ENCODE measurements at regions not wholly inside any gene's neighbourhood (a gene's known extent, or its start where the extent isn't known, plus 50 kb on each side); places are given as distances from the start of the nearest gene placed in this dataset.
"Not testable (repeated sequence)": the region's sequence is repeated elsewhere in the genome, so short reads cannot be mapped to it uniquely, and the experiment has no call there.

DNA sequence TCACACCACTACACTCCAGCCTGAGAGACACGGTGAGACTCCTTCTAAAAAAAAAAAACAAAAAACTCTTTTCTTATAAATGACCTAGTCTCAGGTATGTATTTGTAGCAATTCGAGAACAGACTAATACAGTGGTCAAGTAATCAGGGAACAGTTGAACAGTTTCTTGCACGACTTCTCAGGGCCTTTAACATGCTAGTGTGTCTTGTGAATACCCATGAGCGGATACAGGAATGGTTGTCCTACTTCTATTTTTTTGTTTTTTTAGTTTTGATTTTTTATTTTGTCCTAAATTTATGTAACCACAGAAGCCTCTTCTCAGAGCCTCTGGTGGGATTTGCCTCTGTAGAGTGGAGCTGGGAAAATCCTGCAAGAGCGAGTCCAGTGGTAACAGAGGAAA, 71.0 kb upstream of the NANOS1 start:
- Histone ChIP-seq H4K20me1 (ENCODE audit: insufficient read depth) (no peaks in the 10 kb centered on the region), H3K27me3 (ENCODE audit: insufficient read depth, low read depth) (no peaks in the 10 kb centered on the region), H3K4me1 (ENCODE audit: low read depth, poor library complexity, severe bottlenecking) (peaks cover 86% of the 10 kb centered on the region), H3K4me2 (peak overlapping the region; percentile 31; the same call in 1 of the 2 replicates), H3K4me3 (IDR thresholded peaks at IDR 0.05; ENCODE audit: insufficient read depth, low read depth, low read length) (no peak overlapping the region), H3K36me3 (ENCODE audit: insufficient read depth) (no peaks in the 10 kb centered on the region), H3K9ac (peak overlapping the region; percentile 69; the same call in 1 of the 2 replicates), H3K27ac (peak overlapping the region; percentile 76), H2AFZ (ENCODE audit: low read depth) (peak overlapping the region; percentile 32; the same call in 1 of the 2 replicates), H3K79me2 (ENCODE audit: insufficient read depth, low read depth) (no peaks in the 10 kb centered on the region)
- TF ChIP-seq, protein P1, sequence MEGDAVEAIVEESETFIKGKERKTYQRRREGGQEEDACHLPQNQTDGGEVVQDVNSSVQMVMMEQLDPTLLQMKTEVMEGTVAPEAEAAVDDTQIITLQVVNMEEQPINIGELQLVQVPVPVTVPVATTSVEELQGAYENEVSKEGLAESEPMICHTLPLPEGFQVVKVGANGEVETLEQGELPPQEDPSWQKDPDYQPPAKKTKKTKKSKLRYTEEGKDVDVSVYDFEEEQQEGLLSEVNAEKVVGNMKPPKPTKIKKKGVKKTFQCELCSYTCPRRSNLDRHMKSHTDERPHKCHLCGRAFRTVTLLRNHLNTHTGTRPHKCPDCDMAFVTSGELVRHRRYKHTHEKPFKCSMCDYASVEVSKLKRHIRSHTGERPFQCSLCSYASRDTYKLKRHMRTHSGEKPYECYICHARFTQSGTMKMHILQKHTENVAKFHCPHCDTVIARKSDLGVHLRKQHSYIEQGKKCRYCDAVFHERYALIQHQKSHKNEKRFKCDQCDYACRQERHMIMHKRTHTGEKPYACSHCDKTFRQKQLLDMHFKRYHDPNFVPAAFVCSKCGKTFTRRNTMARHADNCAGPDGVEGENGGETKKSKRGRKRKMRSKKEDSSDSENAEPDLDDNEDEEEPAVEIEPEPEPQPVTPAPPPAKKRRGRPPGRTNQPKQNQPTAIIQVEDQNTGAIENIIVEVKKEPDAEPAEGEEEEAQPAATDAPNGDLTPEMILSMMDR (conservative IDR thresholded peaks at IDR 0.05; ENCODE audit: low read depth, low read length), result no peak

- Histone ChIP-seq H3K9ac (peak overlapping the region; percentile 69; the same call in 1 of the 2 replicates), H3K27ac (peak overlapping the region; percentile 76), H3K27me3 (ENCODE audit: insufficient read depth, low read depth) (no peaks in the 10 kb centered on the region), H3K36me3 (ENCODE audit: insufficient read depth) (no peaks in the 10 kb centered on the region), H3K4me1 (ENCODE audit: low read depth, poor library complexity, severe bottlenecking) (peaks cover 79% of the 10 kb centered on the region), H3K4me3 (IDR thresholded peaks at IDR 0.05; ENCODE audit: insufficient read depth, low read depth, low read length) (no peak overlapping the region), H2AFZ (ENCODE audit: low read depth) (peak overlapping the region; percentile 62), H3K79me2 (ENCODE audit: insufficient read depth, low read depth) (no peaks in the 10 kb centered on the region), H3K4me2 (peak overlapping the region; percentile 70), H4K20me1 (ENCODE audit: insufficient read depth) (no peaks in the 10 kb centered on the region)
- TF ChIP-seq, protein P1 (conservative IDR thresholded peaks at IDR 0.05; ENCODE audit: low read depth, low read length), result no peak
Measured at GRCh38 chr10:118958984-118959925, 70.3 kb upstream of the NANOS1 start.

DNA sequence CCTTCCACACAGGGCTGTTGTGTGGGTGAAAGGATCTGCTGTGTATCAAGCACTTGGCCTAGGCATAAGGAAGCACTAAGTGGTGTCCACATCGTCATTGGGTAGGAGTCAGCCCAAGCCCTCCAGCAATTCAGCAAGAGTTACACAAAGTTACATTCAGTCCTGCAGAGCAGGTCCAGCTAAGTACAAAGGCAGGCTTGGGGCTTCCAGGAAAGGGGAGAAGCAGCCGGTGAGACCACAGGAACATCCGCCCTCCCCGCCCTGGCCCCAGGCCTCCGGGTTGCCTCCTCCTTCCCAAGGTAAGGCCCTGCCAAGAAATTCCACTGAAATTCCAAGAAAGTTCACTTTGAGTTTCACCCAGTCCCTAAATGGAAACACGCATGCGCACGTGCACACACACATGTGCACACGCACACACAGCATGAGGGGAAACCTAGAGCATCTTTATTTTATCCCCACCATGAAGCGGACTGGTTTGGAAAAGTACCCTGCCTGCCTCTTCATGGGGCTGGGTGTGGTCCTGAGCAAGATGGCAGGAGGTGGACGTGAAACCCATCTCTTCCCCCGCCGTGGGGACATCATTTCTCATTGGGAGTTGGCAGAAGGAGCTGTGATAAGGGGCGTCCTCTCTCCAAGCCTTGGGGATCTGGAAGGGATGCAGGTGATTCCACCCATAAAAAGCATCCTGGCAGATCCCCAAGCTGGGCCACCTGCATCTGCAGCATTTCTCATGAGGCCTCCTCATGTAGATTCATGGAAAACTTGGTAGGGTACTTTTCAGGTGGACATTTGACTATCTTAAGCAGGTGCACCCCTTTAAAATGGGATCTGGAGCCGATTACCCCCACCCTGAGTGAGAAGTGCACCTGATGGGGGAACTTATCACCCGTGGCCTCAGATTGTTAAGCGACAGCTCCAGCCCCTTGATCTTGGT, 69.1 kb upstream of the NANOS1 start:
- Histone ChIP-seq H3K36me3 (ENCODE audit: insufficient read depth) (no peaks in the 10 kb centered on the region), H4K20me1 (ENCODE audit: insufficient read depth) (no peaks in the 10 kb centered on the region), H3K79me2 (ENCODE audit: insufficient read depth, low read depth) (no peaks in the 10 kb centered on the region), H3K9ac (no peak overlapping the region), H3K4me3 (IDR thresholded peaks at IDR 0.05; ENCODE audit: insufficient read depth, low read depth, low read length) (no peak overlapping the region), H2AFZ (ENCODE audit: low read depth) (peak overlapping the region; percentile 62; the same call in 1 of the 2 replicates), H3K27me3 (ENCODE audit: insufficient read depth, low read depth) (no peaks in the 10 kb centered on the region), H3K4me1 (ENCODE audit: low read depth, poor library complexity, severe bottlenecking) (peaks cover 67% of the 10 kb centered on the region), H3K27ac (0 out of 2 replicates have a peak overlapping the region, but pooled peaks have one; percentile 76), H3K4me2 (peak overlapping the region; percentile 70; the same call in 1 of the 2 replicates)
- TF ChIP-seq, protein P1 (conservative IDR thresholded peaks at IDR 0.05; ENCODE audit: low read depth, low read length), result no peak

DNA sequence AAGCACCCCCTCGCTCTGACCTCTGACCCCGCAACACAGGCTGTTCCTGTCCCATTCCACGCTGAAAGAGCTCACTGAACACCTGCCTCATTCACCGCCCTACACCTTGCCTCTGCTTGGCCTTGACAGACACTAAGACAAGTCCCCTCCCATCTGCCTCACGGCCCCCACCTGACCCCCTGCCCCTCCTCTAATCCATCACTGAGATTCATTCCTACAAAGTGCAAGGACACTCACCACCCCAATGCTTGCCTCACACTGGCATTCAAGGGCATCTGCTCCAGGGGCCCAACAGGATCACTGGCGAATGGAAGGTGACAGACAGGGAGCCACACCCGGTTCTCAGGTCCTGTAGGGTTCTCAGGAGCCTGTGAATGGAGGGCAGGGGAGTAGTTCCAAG, 68.1 kb upstream of the NANOS1 start:
- Histone ChIP-seq H3K9ac (no peak overlapping the region), H3K79me2 (ENCODE audit: insufficient read depth, low read depth) (no peaks in the 10 kb centered on the region), H3K4me2 (0 out of 2 replicates have a peak overlapping the region, but pooled peaks have one; percentile 13), H3K4me1 (ENCODE audit: low read depth, poor library complexity, severe bottlenecking) (peaks cover 57% of the 10 kb centered on the region), H3K4me3 (IDR thresholded peaks at IDR 0.05; ENCODE audit: insufficient read depth, low read depth, low read length) (no peak overlapping the region), H2AFZ (ENCODE audit: low read depth) (no peak overlapping the region), H3K27ac (no peak overlapping the region), H4K20me1 (ENCODE audit: insufficient read depth) (no peaks in the 10 kb centered on the region), H3K36me3 (ENCODE audit: insufficient read depth) (no peaks in the 10 kb centered on the region), H3K27me3 (ENCODE audit: insufficient read depth, low read depth) (no peaks in the 10 kb centered on the region)
- TF ChIP-seq, protein P1 (conservative IDR thresholded peaks at IDR 0.05; ENCODE audit: low read depth, low read length), result no peak

GRCh38 chr10:118962331-118962868, 67.1 kb upstream of the NANOS1 start:
- not testable (repeated sequence) for H3K9ac ChIP-seq; H3K4me3 ChIP-seq (IDR thresholded peaks at IDR 0.05; ENCODE audit: insufficient read depth, low read depth, low read length); H3K4me2 ChIP-seq; H3K27ac ChIP-seq; H4K20me1 ChIP-seq (ENCODE audit: insufficient read depth); H2AFZ ChIP-seq (ENCODE audit: low read depth); H3K36me3 ChIP-seq (ENCODE audit: insufficient read depth); H3K27me3 ChIP-seq (ENCODE audit: insufficient read depth, low read depth); H3K79me2 ChIP-seq (ENCODE audit: insufficient read depth, low read depth)
- peaks cover 48% of the 10 kb centered on the region for H3K4me1 ChIP-seq (ENCODE audit: low read depth, poor library complexity, severe bottlenecking)
